ENCODE measurements at regions not wholly inside any gene's neighbourhood (a gene's known extent, or its start where the extent isn't known, plus 50 kb on each side); places are given as distances from the start of the nearest gene placed in this dataset.

- TF ChIP-seq EZH2phosphoT487 (IDR thresholded peaks at IDR 0.05; ENCODE audit: borderline replicate concordance, low read length), result no peak
- TF ChIP-seq, protein P1, sequence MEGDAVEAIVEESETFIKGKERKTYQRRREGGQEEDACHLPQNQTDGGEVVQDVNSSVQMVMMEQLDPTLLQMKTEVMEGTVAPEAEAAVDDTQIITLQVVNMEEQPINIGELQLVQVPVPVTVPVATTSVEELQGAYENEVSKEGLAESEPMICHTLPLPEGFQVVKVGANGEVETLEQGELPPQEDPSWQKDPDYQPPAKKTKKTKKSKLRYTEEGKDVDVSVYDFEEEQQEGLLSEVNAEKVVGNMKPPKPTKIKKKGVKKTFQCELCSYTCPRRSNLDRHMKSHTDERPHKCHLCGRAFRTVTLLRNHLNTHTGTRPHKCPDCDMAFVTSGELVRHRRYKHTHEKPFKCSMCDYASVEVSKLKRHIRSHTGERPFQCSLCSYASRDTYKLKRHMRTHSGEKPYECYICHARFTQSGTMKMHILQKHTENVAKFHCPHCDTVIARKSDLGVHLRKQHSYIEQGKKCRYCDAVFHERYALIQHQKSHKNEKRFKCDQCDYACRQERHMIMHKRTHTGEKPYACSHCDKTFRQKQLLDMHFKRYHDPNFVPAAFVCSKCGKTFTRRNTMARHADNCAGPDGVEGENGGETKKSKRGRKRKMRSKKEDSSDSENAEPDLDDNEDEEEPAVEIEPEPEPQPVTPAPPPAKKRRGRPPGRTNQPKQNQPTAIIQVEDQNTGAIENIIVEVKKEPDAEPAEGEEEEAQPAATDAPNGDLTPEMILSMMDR (IDR thresholded peaks at IDR 0.05; ENCODE audit: low read depth, low read length, poor library complexity, severe bottlenecking), result no peak
Observed at GRCh38 chr11:129247135-129247534, 55.0 kb upstream of the ARHGAP32 start.
